ENCODE measurements at regions not wholly inside any gene's neighbourhood (a gene's known extent, or its start where the extent isn't known, plus 50 kb on each side); places are given as distances from the start of the nearest gene placed in this dataset.
"Not testable (repeated sequence)": the region's sequence is repeated elsewhere in the genome, so short reads cannot be mapped to it uniquely, and the experiment has no call there.

GRCh38 chr2:52463457-52463856, 1304.1 kb upstream of the CHAC2 start:
- no peak for DNase-seq (ENCODE audit: low read depth)

GRCh38 chr2:52456561-52457377, 1310.8 kb upstream of the CHAC2 start:
- DNase-seq (ENCODE audit: low read depth), result no peak

DNA sequence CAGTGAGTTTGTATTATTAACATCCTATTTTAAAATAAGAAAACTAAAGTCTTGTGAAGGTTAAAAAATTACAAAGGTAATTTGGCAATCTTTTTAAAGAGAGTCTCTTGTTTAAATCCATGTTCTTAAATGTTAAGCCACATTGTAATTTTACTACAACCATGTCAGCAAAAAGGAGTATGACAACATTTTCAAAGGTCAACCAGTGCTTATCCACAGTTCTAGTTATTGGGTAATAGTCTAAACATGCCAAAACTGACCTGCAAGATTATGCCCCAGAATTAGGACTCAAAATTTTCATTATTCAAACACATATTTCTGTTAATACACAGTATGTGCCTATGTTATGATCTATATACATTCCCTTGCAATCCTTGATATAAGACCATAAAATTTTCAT, 1312.6 kb upstream of the CHAC2 start:
- no peak for DNase-seq (ENCODE audit: low read depth)

DNA sequence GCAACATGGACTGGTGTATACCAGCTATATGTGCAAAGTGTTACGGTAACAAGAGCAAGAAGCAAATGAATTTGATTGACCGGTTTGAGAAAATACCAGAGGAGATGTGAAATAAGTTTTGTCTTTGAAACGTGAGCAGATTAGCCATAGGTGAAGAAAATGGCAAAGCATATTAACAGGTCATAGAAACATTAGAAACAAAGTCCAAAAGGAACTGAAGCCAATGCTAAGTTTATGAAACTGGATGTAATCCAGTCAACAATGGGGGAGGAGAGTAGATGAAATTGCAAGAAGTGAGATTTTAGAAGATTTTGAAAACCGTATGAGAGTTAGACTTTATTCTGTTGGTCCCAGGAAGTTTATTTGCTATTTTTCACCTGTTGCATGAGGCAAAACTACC, 1315.4 kb upstream of the CHAC2 start:
- DNase-seq (ENCODE audit: low read depth), result no peak

DNA sequence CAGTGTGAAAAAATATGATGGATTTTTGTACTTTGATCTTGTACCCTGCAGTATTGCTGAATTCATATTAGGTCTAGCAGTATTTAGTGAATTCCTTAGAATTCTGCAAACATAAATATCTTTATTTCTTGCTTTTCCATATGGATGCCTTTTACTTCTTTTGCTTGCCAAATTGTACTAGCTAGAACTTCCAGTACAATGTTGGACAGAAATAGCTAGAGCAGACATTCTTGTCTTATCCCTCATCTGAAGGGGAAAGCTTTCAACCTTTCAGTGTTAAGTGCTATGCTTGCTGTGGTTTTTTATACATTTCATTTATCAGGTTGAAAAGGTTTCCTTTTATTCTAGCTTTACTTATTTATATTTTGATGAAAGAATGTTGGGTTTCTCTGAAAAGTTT, 1321.9 kb upstream of the CHAC2 start:
- DNase-seq (ENCODE audit: low read depth), result no peak

GRCh38 chr2:52431352-52431760, 1336.2 kb upstream of the CHAC2 start:
- DNase-seq (ENCODE audit: low read depth), result no peak

DNA sequence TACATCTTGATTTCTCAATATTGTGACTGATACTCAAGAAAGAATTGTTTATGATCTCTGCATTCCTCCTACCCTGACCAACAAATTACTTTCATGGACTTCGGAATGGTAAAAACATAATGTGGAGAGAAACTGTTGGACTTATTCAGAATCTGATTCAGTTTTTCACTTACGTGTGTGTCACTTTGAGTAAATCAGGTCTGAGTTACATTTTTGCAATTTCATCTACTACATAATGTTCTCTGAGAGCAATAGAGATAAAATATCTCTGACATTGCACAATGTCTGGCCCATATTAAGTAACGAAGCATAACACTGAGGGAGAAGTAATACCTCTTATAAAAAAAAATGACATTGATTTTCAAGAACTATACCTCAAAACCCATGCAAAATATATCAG, 1337.9 kb upstream of the CHAC2 start:
- no peak for DNase-seq (ENCODE audit: low read depth)

GRCh38 chr2:52429171-52429570, 1338.4 kb upstream of the CHAC2 start:
- DNase-seq (ENCODE audit: low read depth), result no peak

- DNase-seq (ENCODE audit: low read depth), result no peak
Observed at GRCh38 chr2:52428224-52428623, 1339.4 kb upstream of the CHAC2 start.

- DNase-seq (ENCODE audit: low read depth), result no peak
Observed at GRCh38 chr2:52423655-52424054, 1343.9 kb upstream of the CHAC2 start.

GRCh38 chr2:52423111-52423510, 1344.5 kb upstream of the CHAC2 start:
- DNase-seq (ENCODE audit: low read depth), result no peak

DNA sequence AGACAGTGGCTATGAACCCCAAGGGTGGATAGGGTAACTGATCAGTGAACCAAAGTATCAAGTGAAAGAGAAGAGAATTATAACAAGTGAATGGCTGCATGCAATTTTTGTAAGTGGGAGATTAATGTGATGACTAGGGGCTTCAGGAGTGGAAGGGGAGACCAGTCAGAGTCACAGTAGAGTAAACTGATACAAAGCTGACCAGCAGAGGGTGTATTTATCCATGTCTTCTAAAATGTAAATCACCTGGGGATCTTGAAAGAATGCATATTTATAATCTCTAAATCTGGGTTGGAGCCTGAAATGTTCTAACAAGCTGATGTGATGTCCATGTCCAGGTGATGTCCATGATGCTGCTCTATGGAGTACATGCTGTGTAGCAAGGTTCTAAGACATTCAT, 1351.3 kb upstream of the CHAC2 start:
- DNase-seq (ENCODE audit: low read depth), result no peak

- DNase-seq (ENCODE audit: low read depth), result no peak
Observed at GRCh38 chr2:52414561-52415295, 1352.9 kb upstream of the CHAC2 start.

DNA sequence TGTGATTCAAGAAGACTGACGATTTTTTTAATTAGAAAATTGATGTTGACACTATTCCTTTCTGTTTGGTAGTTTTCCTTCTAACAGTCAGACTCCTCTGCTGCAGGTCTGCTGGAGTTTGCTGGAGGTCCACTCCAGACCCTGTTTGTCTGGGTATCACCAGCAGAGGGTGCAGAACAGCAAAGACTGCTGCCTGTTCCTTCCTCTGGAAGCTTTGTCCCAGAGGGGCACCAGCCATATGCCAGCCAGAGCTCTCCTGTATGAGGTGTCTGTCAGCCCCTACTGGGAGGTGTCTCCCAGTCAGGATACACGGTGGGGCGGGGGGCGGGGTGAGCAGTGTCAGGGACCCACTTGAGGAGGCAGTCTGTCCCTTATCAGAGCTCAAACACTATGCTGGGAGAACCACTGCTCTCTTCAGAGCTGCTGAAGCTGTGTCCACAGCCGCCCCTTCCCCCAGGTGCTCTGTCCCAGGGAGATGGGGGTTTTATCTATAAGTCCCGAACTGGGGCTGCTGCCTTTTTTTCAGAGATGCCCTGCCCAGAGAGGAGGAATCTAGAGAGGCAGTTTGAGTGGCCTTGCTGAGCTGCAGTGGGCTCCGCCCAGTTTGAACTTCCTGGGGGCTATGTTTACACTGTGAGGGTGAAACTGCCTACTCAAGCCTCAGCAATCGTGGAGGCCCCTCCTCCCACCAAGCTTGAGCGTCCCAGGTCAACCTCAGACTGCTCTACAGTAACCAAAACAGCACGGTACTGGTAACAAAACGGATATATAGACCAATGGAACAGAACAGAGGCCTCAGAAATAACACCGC, 1358.1 kb upstream of the CHAC2 start:
- not testable (repeated sequence) for DNase-seq (ENCODE audit: low read depth)

GRCh38 chr2:52405980-52406379, 1361.6 kb upstream of the CHAC2 start:
- DNase-seq (ENCODE audit: low read depth), result no peak

DNA sequence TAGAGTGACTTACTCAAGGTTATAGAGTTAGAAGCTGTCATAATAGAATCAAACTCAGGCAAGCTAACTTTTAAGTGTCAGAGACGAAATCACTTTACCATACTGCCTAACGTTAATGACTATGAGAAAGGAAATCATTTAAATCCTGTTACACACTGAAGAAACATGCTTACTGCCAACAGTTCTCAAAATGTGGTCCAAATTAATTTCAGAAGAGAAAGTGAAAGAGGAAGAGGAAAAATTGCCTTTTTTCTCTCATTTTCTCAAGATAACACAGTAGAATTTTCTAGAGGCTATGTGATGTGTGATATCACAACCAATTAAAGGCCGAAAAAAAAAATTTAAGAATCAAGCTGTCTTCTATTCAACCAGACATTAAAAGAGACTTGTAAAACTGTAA, 1362.7 kb upstream of the CHAC2 start:
- no peak for DNase-seq (ENCODE audit: low read depth)

- no peak for DNase-seq (ENCODE audit: low read depth)
Observed at GRCh38 chr2:52404046-52404445, 1363.6 kb upstream of the CHAC2 start.

DNA sequence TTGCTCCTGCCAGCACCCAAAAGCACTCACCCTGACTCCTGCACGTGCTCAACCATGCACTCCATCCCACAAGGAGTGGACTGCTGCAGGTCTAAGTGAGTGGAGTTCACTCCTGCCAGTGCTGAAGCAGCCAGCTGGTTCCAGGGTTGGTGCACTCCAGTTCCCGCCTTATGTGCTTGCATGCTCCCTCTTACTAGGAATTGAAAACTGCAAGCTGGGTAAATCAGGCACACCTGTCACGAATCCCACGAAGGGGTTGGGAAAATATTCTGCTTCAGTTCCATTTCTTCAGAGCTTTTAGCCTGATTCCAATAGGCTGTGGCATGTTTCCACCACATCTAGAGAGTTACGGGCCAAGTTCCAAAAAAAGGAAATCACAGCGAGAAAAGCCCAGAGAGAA, 1365.5 kb upstream of the CHAC2 start:
- no peak for DNase-seq (ENCODE audit: low read depth)

- no peak for DNase-seq (ENCODE audit: low read depth)
Observed at GRCh38 chr2:52396836-52397235, 1364.9 kb upstream of the NRXN1 start.

- no peak for DNase-seq (ENCODE audit: low read depth)
Observed at GRCh38 chr2:52395912-52396311, 1364.0 kb upstream of the NRXN1 start.

GRCh38 chr2:52391621-52392020, 1359.7 kb upstream of the NRXN1 start:
- no peak for DNase-seq (ENCODE audit: low read depth)

- no peak for DNase-seq (ENCODE audit: low read depth)
Observed at GRCh38 chr2:52390651-52391050, 1358.7 kb upstream of the NRXN1 start.

All from ELR (cell line).